ENCODE measurements at regions not wholly inside any gene's neighbourhood (a gene's known extent, or its start where the extent isn't known, plus 50 kb on each side); places are given as distances from the start of the nearest gene placed in this dataset.
"Not testable (repeated sequence)": the region's sequence is repeated elsewhere in the genome, so short reads cannot be mapped to it uniquely, and the experiment has no call there.

- not testable (repeated sequence) for TF ChIP-seq POLR2A, CTCF, POLR2AphosphoS5 (IDR thresholded peaks at IDR 0.05)
Measured at GRCh38 chr7:115597220-115597619, 433.3 kb downstream of the TFEC start.

All from suprapubic skin (tissue), 4 donors.